Osteoblast (primary cell): ENCODE measurements at regions not wholly inside any gene's neighbourhood (a gene's known extent, or its start where the extent isn't known, plus 50 kb on each side); places are given as distances from the start of the nearest gene placed in this dataset. TPM values are rescaled to one million over a fixed set of nuclear protein-coding genes. Genes with fewer than 3 reads are reported as not detected.
A peak's percentile ranks its signal among the peaks of the same experiment; 100 is the strongest.

Source experiments
- DNase-seq: peaks from one replicate; pipeline ENCODE4 v3.0.0; 2011; ENCODE audit warnings: low spot score, mixed read lengths; ENCODE audit not compliant: insufficient read length; ENCODE audit errors: missing footprints
- H2AFZ ChIP-seq: 2 replicates; pipeline ENCODE4 v1.6.0; 2011; ENCODE audit warnings: mild to moderate bottlenecking, low read length
- H3K27ac ChIP-seq: 2 replicates; pipeline ENCODE4 v1.5.1; 2011; ENCODE audit warnings: mild to moderate bottlenecking, low read depth, low read length, moderate library complexity
- H3K27me3 ChIP-seq: 2 replicates; pipeline ENCODE4 v1.6.0; 2012; ENCODE audit warnings: mild to moderate bottlenecking, control low read depth, inconsistent platforms, low read length, moderate library complexity; ENCODE audit not compliant: insufficient read depth
- H3K36me3 ChIP-seq: 2 replicates; pipeline ENCODE4 v1.5.1; 2011; ENCODE audit warnings: mild to moderate bottlenecking, low read length, control low read depth, moderate library complexity; ENCODE audit not compliant: insufficient read depth
- H3K4me1 ChIP-seq: 2 replicates; pipeline ENCODE4 v1.5.1; 2011; ENCODE audit warnings: mild to moderate bottlenecking, low read length, control low read depth, moderate library complexity; ENCODE audit not compliant: insufficient read depth
- H3K4me2 ChIP-seq: 2 replicates; pipeline ENCODE4 v1.6.0; 2011; ENCODE audit warnings: mild to moderate bottlenecking, low read length; ENCODE audit not compliant: insufficient read depth
- H3K4me3 ChIP-seq: fragments of 200-600 bp; sonication (generic); 3 replicates; pipeline ENCODE4 v1.5.1; 2012; ENCODE audit warnings: mild to moderate bottlenecking, low read length, inconsistent platforms; ENCODE audit not compliant: insufficient read depth
- H3K79me2 ChIP-seq: 2 replicates; pipeline ENCODE4 v1.6.0; 2012; ENCODE audit warnings: mild to moderate bottlenecking, low read length, control low read depth, inconsistent platforms; ENCODE audit not compliant: insufficient read depth
- H3K9me3 ChIP-seq: 2 replicates; pipeline ENCODE4 v1.5.1; 2011; ENCODE audit warnings: low read depth, low read length, control low read depth
- H4K20me1 ChIP-seq: 2 replicates; pipeline ENCODE4 v1.6.0; 2012; ENCODE audit warnings: mild to moderate bottlenecking, low read length, control low read depth; ENCODE audit not compliant: insufficient read depth
- small RNA-seq: library from RNA; depleted of rRNA; stranded (forward); fragments of <200 nt; gene quantifications from one replicate; pipeline ENCODE3, GENCODE V24; 2012
- TF ChIP-seq, protein P1 (sequence below): IDR thresholded peaks from 2 replicates; pipeline ENCODE4 v1.5.1; 2011; ENCODE audit warnings: mild to moderate bottlenecking, low read depth, low read length, moderate library complexity; ENCODE audit errors: extremely low read depth

DNA sequence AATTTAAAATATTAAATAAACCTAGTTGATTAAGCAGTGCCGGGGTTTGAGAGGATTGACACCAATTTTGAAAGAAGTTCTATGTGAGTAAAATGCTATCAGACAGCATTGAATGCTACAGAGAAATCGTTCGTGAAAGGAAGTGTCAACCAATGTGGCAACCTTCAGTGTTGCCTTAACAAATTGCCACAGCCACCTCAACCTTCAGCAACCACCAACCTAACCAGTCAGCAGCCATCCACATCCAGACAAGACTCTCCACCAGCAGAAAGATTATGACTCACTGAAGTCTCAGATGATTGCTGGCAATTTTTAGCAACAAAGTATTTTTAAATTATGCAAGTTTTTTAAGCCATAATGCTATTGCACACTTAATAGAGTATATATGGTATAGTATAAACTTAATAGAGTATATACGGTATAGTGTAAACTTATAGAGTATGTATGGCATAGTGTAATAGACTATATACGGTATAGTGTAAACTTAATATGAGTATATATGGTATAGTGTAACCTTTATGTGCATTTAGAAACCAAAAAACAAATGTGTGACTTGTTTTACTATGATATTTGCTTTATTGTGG lies 65.3 kb upstream of the ID4 start:
- Histone ChIP-seq H3K4me1 (no peaks in the 10 kb centered on the region), H3K36me3 (no peaks in the 10 kb centered on the region), H4K20me1 (no peaks in the 10 kb centered on the region), H3K27ac (no peak overlapping the region), H3K79me2 (no peaks in the 10 kb centered on the region), H3K9me3 (no peaks in the 10 kb centered on the region), H3K4me2 (no peak overlapping the region), H3K27me3 (no peaks in the 10 kb centered on the region), H3K4me3 (no peak overlapping the region), H2AFZ (no peak overlapping the region)
- no peak for DNase-seq
- TF ChIP-seq, protein P1, sequence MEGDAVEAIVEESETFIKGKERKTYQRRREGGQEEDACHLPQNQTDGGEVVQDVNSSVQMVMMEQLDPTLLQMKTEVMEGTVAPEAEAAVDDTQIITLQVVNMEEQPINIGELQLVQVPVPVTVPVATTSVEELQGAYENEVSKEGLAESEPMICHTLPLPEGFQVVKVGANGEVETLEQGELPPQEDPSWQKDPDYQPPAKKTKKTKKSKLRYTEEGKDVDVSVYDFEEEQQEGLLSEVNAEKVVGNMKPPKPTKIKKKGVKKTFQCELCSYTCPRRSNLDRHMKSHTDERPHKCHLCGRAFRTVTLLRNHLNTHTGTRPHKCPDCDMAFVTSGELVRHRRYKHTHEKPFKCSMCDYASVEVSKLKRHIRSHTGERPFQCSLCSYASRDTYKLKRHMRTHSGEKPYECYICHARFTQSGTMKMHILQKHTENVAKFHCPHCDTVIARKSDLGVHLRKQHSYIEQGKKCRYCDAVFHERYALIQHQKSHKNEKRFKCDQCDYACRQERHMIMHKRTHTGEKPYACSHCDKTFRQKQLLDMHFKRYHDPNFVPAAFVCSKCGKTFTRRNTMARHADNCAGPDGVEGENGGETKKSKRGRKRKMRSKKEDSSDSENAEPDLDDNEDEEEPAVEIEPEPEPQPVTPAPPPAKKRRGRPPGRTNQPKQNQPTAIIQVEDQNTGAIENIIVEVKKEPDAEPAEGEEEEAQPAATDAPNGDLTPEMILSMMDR, result no peak

DNA sequence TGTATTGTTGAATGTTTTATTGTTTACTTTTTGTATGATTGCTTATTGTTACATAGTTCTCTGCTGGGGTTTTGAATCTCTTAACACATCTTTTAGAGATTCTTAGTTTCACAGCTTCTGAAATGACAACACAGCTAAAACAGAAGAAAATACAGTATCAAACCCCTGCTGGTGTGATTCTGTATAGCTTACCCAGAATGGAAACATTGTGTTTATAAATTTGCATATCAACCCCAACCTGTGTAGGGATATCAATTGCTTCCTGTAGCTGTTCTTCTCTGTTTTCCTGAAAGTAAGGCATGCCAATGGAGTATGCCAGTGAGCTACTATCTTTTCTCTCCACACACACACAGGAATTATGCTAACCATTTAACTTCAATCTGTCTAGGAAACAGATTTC lies 64.3 kb upstream of the ID4 start:
- Histone ChIP-seq H2AFZ (no peak overlapping the region), H3K4me2 (no peak overlapping the region), H3K36me3 (no peaks in the 10 kb centered on the region), H3K27me3 (no peaks in the 10 kb centered on the region), H3K9me3 (no peaks in the 10 kb centered on the region), H3K4me3 (no peak overlapping the region), H3K79me2 (no peaks in the 10 kb centered on the region), H3K27ac (no peak overlapping the region), H4K20me1 (no peaks in the 10 kb centered on the region), H3K4me1 (no peaks in the 10 kb centered on the region)
- DNase-seq, result no peak
- TF ChIP-seq, protein P1, result peak; percentile 12

- no peaks in the 10 kb centered on the region for H3K4me1 ChIP-seq
- no peak for DNase-seq
- no peak overlapping the region for H2AFZ ChIP-seq
- H3K36me3 ChIP-seq, result no peaks in the 10 kb centered on the region
- no peak overlapping the region for H3K4me3 ChIP-seq
- no peaks in the 10 kb centered on the region for H3K27me3 ChIP-seq
- H3K9me3 ChIP-seq, result no peaks in the 10 kb centered on the region
- no peaks in the 10 kb centered on the region for H3K79me2 ChIP-seq
- no peak overlapping the region for H3K27ac ChIP-seq
- H4K20me1 ChIP-seq, result no peaks in the 10 kb centered on the region
- no peak overlapping the region for H3K4me2 ChIP-seq
- TF ChIP-seq, protein P1, result no peak
Observed at GRCh38 chr6:19781269-19781668, 55.9 kb upstream of the ID4 start.

DNA sequence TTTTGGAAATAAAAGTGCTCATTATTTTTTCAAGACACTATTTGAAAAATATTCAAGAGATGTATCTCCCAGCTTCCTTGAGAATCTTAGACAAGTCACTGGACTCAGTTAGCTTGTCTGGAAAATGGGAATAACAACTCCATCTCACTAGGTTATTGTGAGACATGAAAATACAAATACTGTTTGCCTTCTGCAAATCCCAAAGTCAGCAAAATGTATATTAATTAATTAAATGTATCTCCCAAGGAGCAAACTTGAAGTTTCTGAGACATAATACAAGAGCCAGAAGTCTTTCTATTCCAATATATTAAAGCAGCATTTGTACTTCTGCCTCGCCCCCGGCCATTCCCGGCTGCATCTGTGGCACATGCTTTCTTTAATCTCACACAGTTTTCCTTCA lies 54.6 kb upstream of the ID4 start:
- H3K36me3 ChIP-seq, result no peaks in the 10 kb centered on the region
- H3K4me1 ChIP-seq, result no peaks in the 10 kb centered on the region
- TF ChIP-seq, protein P1, result no peak
- H2AFZ ChIP-seq, result no peak overlapping the region
- no peak overlapping the region for H3K4me3 ChIP-seq
- no peaks in the 10 kb centered on the region for H3K27me3 ChIP-seq
- no peaks in the 10 kb centered on the region for H4K20me1 ChIP-seq
- H3K4me2 ChIP-seq, result no peak overlapping the region
- no peaks in the 10 kb centered on the region for H3K9me3 ChIP-seq
- no peak overlapping the region for H3K27ac ChIP-seq
- no peak for DNase-seq
- no peaks in the 10 kb centered on the region for H3K79me2 ChIP-seq

Small RNA genes in the stretch of these regions (small RNA-seq; reads per million reads assigned to genes)
- not detected for gene MIR548A1
- not detected for gene RNA5SP205
- not detected for gene RNU6-801P
